KMS-11 (cell line): ENCODE measurements at regions not wholly inside any gene's neighbourhood (a gene's known extent, or its start where the extent isn't known, plus 50 kb on each side); places are given as distances from the start of the nearest gene placed in this dataset.

Experiments used
- H2AFZ ChIP-seq: fragments of 200-600 bp; sonication (generic); 2 replicates; pipeline ENCODE4 v1.6.1; 2016; ENCODE audit warnings: antibody characterized with exemption, mixed run types, low read depth
- H3K27ac ChIP-seq: fragments of 200-600 bp; sonication (generic); 2 replicates; pipeline ENCODE4 v1.6.1; 2016; ENCODE audit warnings: mild to moderate bottlenecking, mixed run types
- H3K27me3 ChIP-seq: fragments of 200-600 bp; sonication (generic); 2 replicates; pipeline ENCODE4 v1.6.1; 2017; ENCODE audit warnings: mild to moderate bottlenecking, low read depth, mixed run types, moderate library complexity; ENCODE audit not compliant: insufficient read depth
- H3K36me3 ChIP-seq: fragments of 200-600 bp; sonication (generic); 2 replicates; pipeline ENCODE4 v1.6.1; 2017; ENCODE audit warnings: mild to moderate bottlenecking, mixed run types; ENCODE audit not compliant: insufficient read depth
- H3K4me1 ChIP-seq: fragments of 200-600 bp; sonication (generic); 2 replicates; pipeline ENCODE4 v1.6.1; 2016; ENCODE audit warnings: mild to moderate bottlenecking, low read depth, mixed run types; ENCODE audit not compliant: poor library complexity, severe bottlenecking
- H3K4me2 ChIP-seq: fragments of 200-600 bp; sonication (generic); 2 replicates; pipeline ENCODE4 v1.7.0; 2016; ENCODE audit warnings: mild to moderate bottlenecking, mixed run types
- H3K4me3 ChIP-seq: fragments of 200-600 bp; sonication (generic); IDR thresholded peaks from 2 replicates; pipeline ENCODE4 v1.6.1; 2017; ENCODE audit warnings: low read depth, low read length, mixed read lengths; ENCODE audit not compliant: insufficient read depth
- H3K79me2 ChIP-seq: fragments of 200-600 bp; sonication (generic); 2 replicates; pipeline ENCODE4 v1.6.1; 2016; ENCODE audit warnings: low read depth, mixed run types; ENCODE audit not compliant: insufficient read depth
- H3K9ac ChIP-seq: fragments of 200-600 bp; sonication (generic); 2 replicates; pipeline ENCODE4 v1.6.1; 2016; ENCODE audit warnings: mild to moderate bottlenecking, mixed run types
- H4K20me1 ChIP-seq: fragments of 200-600 bp; sonication (generic); 2 replicates; pipeline ENCODE4 v1.6.1; 2016; ENCODE audit warnings: mild to moderate bottlenecking, mixed run types; ENCODE audit not compliant: insufficient read depth
- CTCF ChIP-seq: fragments of 200-600 bp; sonication (generic); conservative IDR thresholded peaks from 2 replicates; pipeline ENCODE4 v1.6.1; 2017; ENCODE audit warnings: low read depth, mild to moderate bottlenecking, antibody characterized with exemption, low read length, moderate library complexity, mixed read lengths

GRCh38 chr4:57679969-57680368, 569.8 kb upstream of the IGFBP7 start:
- Histone ChIP-seq H3K79me2 (no peaks in the 10 kb centered on the region), H3K36me3 (no peaks in the 10 kb centered on the region), H3K27me3 (no peaks in the 10 kb centered on the region), H2AFZ (no peak overlapping the region), H3K4me2 (no peak overlapping the region), H3K27ac (no peak overlapping the region), H3K9ac (no peak overlapping the region), H3K4me1 (no peaks in the 10 kb centered on the region), H4K20me1 (no peaks in the 10 kb centered on the region), H3K4me3 (no peak overlapping the region)
- TF ChIP-seq CTCF: no peak

- no peaks in the 10 kb centered on the region for H3K79me2 ChIP-seq
- H2AFZ ChIP-seq: no peak overlapping the region
- H3K4me2 ChIP-seq: no peak overlapping the region
- H3K27ac ChIP-seq: no peak overlapping the region
- H3K4me3 ChIP-seq: no peak overlapping the region
- no peak for TF ChIP-seq CTCF
- H4K20me1 ChIP-seq: no peaks in the 10 kb centered on the region
- no peaks in the 10 kb centered on the region for H3K4me1 ChIP-seq
- no peaks in the 10 kb centered on the region for H3K27me3 ChIP-seq
- no peaks in the 10 kb centered on the region for H3K36me3 ChIP-seq
- no peak overlapping the region for H3K9ac ChIP-seq
Measured at GRCh38 chr4:57676394-57676793, 566.2 kb upstream of the IGFBP7 start.

GRCh38 chr4:57672846-57673433, 562.8 kb upstream of the IGFBP7 start:
- H3K4me3 ChIP-seq: no peak overlapping the region
- H4K20me1 ChIP-seq: no peaks in the 10 kb centered on the region
- H3K36me3 ChIP-seq: no peaks in the 10 kb centered on the region
- H3K4me1 ChIP-seq: no peaks in the 10 kb centered on the region
- H3K27me3 ChIP-seq: no peaks in the 10 kb centered on the region
- TF ChIP-seq CTCF: no peak
- no peak overlapping the region for H2AFZ ChIP-seq
- H3K79me2 ChIP-seq: no peaks in the 10 kb centered on the region
- H3K27ac ChIP-seq: no peak overlapping the region
- no peak overlapping the region for H3K9ac ChIP-seq
- H3K4me2 ChIP-seq: no peak overlapping the region

- no peak for TF ChIP-seq CTCF
- H3K4me2 ChIP-seq: no peak overlapping the region
- H3K79me2 ChIP-seq: no peaks in the 10 kb centered on the region
- H4K20me1 ChIP-seq: no peaks in the 10 kb centered on the region
- H3K4me1 ChIP-seq: no peaks in the 10 kb centered on the region
- no peak overlapping the region for H3K4me3 ChIP-seq
- no peaks in the 10 kb centered on the region for H3K36me3 ChIP-seq
- no peak overlapping the region for H2AFZ ChIP-seq
- H3K27ac ChIP-seq: no peak overlapping the region
- H3K27me3 ChIP-seq: no peaks in the 10 kb centered on the region
- no peak overlapping the region for H3K9ac ChIP-seq
Measured at GRCh38 chr4:57668621-57669020, 558.4 kb upstream of the IGFBP7 start.
